ELF-1 (cell line): ENCODE measurements at regions not wholly inside any gene's neighbourhood (a gene's known extent, or its start where the extent isn't known, plus 50 kb on each side); places are given as distances from the start of the nearest gene placed in this dataset.

ENCODE experiments used
- DNase-seq: peaks from one replicate; pipeline ENCODE4 v3.0.0-alpha.2; 2016; ENCODE audit warnings: low read depth, low spot score

DNA sequence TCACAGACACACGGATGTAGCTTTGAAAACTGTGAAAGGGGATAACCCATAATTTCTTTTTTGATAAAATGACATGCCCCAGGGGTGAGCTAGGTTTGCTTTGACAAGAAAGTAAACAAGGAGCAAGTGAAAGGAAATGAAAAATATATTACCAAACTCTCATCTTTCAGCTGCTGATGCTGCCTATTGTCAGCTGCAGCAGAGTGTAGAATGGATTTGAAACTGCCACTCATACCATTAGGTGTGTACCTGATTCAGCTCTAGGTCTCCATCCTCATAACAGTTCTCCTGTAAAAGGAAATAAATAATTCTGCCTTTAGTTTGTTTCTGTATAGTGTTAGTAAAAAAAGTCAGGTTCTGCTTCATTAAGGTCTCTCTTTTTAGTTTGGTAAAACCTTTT is 415.1 kb upstream of the MARCKS start:
- DNase-seq: no peak

DNA sequence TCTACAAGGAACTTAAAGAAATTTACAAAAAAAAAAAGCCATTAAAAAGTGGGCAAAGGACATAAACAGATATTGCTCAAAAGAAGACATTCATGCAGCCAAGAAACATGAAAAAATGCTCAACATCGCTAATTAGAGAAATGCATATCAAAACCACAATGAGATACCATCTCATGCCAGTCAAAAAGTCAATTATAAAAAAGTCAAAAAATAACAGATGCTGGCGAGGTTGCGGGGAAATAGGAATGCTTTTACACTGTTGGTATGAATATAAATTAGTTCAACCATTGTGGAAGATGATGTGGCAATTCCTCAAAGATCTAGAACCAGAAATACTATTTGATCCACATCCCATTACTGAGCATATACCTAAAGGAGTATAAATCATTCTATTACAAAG is 411.9 kb upstream of the MARCKS start:
- no peak for DNase-seq

- DNase-seq: no peak
These were observed 409.9 kb upstream of the MARCKS start for GRCh38 chr6:113447088-113447831.

DNA sequence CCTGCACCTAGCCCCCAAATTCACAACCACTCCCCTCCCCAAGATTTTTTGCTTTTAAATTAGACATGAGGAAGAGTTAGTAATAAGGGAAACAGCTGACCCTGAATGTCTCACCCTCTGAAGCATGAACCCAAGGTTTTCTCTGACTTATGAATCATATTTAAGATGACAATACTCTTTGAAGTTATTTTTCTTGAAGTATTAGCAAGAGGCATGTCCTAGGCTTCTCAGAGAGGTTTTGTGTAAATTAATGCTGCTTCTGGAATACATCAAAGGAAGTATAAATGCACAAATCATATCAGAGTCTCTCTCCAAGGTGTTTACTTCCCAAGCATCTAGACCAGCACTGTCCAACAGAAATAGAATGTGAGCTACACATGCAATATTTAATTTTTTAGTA is 408.1 kb upstream of the MARCKS start:
- DNase-seq: no peak

GRCh38 chr6:113450061-113450465 is 407.1 kb upstream of the MARCKS start:
- no peak for DNase-seq

GRCh38 chr6:113451049-113451448 is 406.1 kb upstream of the MARCKS start:
- DNase-seq: no peak

DNA sequence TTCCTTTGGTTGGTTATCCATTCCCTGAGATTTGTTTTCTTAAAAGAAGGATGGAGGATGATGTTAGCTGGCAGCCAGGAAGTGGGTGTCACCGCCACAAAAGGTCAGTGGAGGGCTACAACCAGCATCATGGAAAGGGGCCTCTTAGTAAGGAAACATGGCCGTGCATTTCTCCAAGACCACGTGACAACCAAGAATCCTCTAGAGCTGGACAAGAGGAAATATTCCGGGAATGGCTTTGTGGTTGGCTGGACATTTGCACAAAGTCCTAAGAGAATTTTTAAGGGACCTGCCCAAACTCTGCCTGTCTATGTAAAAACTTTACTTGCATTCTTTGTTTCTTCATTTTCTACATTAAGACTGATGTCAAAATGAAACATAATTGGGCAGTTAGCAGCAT is 399.9 kb upstream of the MARCKS start:
- DNase-seq: no peak

DNA sequence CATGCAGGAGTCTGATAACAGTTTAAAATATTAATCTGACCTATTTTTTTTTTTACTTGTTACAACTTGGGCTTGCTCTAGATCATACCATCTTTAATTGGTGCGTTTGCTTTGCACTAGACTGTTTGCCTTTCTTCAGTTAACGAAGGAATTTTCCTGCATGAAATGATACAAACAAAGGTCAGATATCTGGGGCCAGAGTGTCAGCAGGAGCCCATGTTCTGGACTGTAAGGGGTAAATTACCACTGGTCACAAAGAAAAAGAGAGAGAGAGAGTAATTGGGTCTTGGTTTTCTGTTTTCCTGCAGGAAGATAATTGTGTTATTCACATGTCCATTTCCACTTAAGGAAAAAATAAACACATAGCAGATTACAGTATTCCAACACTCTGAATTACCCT is 399.4 kb upstream of the MARCKS start:
- DNase-seq: no peak

DNA sequence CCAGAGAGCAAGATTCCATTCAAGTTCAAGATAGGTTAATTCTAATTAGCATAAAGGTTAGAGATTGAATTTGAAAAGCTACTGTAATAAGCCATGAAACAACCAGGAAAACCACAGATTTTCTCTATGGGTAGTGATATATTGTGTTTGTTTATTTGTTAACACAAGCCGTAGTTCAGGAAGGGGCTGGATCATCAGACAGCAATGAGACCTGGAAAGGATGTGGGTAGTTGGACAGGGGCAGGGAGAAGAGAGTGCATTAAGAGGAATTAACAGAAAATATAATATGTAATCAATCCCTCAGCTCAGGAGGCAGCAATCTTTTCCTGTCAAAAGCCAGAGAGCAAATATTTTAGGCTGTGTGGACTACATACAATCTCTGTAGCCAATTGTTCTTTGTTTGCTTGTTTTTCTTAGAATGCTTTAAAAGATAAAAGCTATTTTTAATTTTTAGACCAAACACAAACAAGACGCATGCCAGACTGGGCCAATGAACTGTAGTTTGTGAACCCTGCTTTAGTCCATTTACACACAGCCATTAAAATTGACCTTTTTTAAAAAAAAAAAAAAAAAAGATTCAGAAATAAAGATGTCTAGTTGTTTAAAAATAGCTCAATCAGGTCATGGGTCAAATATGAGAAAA is 398.7 kb upstream of the MARCKS start:
- no peak for DNase-seq

- DNase-seq: no peak
These were observed 395.8 kb upstream of the MARCKS start for GRCh38 chr6:113461153-113461932.

DNA sequence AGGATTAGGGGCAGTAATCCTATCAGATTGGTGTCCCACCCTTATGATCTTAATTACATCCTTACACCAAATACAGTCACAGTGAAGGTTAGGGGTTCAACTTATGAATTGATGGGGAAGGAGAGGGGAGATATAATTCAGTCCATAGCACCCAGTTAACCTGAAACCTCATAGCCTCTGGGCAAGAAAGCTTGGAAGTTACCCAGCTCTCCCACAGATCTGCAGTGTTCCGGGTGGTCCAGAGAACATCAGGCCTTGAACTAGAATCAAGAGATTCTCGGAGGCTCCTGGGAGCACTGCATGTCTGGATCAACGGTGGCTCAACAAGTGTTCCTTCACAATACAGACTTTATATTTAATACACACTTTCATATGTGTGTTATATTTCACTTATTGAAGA is 392.6 kb upstream of the MARCKS start:
- DNase-seq: no peak

DNA sequence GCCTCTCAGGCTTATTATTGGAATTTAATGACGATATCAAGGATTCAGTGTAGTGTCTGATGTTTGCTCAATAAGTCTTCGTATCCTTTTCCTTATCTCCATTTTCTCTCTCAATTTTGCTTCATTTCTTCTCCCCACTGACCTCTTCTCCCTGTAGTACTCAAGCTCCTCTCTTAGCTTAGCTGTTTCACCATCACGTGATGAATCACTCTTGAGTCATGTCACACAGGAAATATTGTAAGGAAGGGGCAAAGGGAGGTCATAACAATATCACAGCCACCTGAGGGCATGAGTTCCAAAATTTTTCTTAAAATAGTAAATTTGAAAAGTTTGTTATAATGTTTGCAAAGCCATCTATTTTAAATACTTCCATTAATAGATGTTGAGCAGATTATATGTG is 392.2 kb upstream of the MARCKS start:
- DNase-seq: no peak

DNA sequence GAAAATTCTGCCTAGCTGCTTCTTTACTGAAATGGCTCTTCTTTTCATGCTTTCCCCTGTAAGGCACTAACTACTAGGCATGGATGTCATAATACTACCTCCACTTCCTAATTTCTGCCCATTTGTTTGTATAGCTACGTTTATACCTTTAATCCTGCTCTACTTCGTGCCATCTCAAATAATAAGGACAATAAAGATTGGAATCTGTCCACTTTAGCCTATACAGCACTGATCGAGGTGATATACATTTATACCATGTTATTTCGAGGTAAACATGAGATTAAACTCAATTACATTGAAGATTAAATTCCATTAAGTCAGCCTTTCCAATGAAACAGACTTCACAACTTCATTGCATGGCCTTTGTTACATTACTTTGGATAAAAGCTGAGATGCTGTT is 390.6 kb upstream of the MARCKS start:
- no peak for DNase-seq

DNA sequence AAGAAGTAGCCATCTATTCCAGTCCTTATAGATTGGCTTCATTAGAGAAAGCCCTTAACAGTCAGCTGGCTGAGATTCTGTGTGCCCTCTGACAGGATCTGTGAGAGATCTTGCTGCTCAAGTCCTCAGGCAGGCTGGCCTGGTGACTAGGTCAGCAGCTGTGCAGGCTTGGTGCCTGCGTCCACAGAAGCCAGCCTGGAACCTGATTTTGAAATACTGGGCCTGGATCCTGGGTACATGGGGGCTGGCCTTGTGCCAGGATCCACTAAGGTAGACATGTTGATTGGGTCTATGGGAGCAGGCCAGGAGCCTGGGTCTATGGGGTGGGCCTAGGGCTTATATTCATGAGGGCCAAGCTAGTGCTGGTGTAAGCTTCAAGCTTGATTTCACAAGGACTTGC is 381.8 kb upstream of the MARCKS start:
- no peak for DNase-seq

DNA sequence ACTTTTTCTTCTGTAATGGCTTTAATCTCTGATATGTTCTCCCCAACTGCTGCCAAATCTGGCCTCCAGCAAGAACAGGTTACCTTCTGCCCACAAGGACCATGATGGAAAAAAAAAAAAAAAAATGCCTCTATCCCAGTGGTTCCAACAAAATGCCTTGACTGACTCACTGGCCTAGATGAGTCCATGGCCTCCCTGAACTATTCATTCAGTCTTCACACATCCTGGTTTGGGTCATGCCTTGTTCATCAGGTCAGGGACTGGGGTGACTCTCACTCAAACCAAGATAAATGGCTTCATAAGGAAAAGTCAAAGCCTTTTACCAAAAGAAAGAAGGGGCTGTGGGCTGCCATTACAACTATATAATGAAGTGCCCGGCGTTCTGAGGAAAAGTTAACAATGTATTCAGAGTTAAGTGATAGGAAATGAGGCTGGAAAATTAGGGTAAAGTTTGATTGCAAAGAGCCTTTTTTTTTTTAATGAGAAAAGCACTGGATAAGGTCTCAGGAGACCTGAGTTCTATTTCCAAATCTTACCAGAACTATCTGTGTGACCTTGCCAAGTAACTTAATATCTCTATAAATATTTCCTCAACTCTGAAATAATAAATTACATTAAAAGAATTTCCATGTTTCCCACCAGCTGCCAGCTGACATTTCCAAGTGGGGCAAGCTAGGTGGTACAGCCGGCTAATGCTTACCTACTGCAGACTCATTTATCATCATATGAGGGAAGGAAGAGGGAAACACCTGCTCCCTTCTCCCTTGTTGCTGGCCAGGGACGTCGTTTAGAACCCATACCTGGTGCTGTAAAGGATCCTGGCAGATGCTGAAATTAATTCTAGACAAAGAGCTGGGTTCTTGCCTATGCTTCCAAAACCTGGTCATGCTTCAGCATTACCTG is 380.0 kb upstream of the MARCKS start:
- no peak for DNase-seq

DNA sequence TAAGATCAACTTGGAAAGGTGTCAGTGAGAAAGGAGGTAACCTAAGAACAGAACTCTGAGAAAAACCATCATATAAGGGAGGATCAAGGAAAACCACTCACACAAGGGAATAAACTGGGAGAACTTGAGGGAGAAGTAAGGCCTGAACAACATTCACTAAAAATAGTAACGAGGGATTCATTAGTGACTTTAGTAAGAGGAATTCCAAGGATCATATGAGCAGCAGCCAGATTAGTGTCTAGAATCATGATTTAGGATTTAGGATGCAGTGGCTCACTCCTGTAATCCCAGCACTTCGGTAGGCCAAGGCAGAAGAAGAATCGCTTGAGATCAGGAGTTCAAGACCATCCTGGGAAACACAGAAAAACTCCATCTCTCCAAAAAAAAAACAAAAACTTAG is 376.5 kb upstream of the MARCKS start:
- no peak for DNase-seq

- DNase-seq: no peak
These were observed 375.7 kb upstream of the MARCKS start for GRCh38 chr6:113481458-113481857.

GRCh38 chr6:113481910-113482309 is 375.2 kb upstream of the MARCKS start:
- DNase-seq: no peak

- no peak for DNase-seq
These were observed 374.4 kb upstream of the MARCKS start for GRCh38 chr6:113482771-113483170.

GRCh38 chr6:113486199-113486598 is 370.9 kb upstream of the MARCKS start:
- DNase-seq: no peak

GRCh38 chr6:113487489-113488058 is 369.6 kb upstream of the MARCKS start:
- no peak for DNase-seq
